HG03442 (cell line): ENCODE measurements at regions not wholly inside any gene's neighbourhood (a gene's known extent, or its start where the extent isn't known, plus 50 kb on each side); places are given as distances from the start of the nearest gene placed in this dataset.
A peak's percentile ranks its signal among the peaks of the same experiment; 100 is the strongest.
"Not testable (repeated sequence)": the region's sequence is repeated elsewhere in the genome, so short reads cannot be mapped to it uniquely, and the experiment has no call there.

Experiments
- ATAC-seq: cut with Tn5 transposase; IDR thresholded peaks from one replicate; pipeline ENCODE4 v1.9.1; 2021; ENCODE audit warnings: mild to moderate bottlenecking, moderate library complexity; ENCODE audit not compliant: unreplicated experiment

GRCh38 chr4:57199267-57199666 lies 89.1 kb upstream of the IGFBP7 start:
- ATAC-seq, result no peak

GRCh38 chr4:57195622-57196021 lies 85.4 kb upstream of the IGFBP7 start:
- no peak for ATAC-seq

GRCh38 chr4:57194068-57194611 lies 84.0 kb upstream of the IGFBP7 start:
- no peak for ATAC-seq

DNA sequence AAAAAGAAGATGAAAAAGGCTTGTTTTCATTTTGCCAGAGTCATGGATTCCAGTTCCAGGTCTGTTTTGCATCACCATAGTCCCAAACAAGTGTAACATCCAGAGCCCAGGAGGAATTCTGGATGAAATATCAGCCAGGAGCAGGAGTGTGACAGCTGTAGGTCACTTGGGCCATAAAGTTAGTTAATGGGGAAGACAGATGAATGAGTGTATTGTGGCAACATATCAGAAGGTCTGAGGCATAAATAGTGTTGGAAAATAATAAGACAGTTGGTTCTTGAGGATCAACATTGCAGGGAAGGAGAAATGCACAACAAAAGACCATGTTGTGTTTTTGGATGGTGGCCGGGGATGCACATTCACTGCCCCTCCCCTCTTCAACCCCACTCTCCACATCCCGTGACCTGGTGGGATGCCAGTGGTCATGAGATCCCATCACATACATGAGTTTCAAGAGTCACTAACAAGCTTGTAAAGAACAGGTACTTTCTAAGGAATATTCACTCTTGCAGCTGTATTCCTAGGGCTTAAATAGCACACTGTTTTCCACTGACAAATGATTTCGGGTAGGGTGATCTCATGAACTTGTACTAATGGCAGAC lies 83.1 kb upstream of the IGFBP7 start:
- ATAC-seq, result no peak

DNA sequence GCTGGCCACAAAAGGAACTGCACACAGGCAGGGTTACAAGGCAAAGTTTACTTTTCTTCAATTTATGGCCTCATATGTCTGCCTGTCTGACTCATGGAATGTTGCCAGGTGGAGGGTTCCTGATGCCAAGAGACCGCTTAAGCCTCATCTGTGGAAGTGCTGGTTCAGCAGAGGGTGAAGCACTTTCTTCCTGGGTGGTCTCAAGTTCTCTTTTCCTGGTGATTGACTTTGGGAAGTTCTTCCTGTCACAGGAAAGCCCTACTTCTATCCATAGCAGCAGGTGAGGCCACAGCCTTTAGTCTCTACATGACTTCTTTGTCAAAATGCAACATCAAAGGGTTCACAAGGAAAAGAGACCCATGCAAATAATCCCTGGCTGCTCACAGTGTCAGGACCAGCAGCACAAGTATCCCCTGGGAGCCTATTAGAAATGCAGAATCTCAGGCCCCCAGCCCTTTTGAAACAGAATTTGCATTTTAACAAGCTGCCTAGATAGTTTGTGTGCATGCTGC lies 81.4 kb upstream of the IGFBP7 start:
- ATAC-seq, result no peak

- ATAC-seq, result peak; percentile 58
These were observed 80.7 kb upstream of the IGFBP7 start for GRCh38 chr4:57190601-57191481.

DNA sequence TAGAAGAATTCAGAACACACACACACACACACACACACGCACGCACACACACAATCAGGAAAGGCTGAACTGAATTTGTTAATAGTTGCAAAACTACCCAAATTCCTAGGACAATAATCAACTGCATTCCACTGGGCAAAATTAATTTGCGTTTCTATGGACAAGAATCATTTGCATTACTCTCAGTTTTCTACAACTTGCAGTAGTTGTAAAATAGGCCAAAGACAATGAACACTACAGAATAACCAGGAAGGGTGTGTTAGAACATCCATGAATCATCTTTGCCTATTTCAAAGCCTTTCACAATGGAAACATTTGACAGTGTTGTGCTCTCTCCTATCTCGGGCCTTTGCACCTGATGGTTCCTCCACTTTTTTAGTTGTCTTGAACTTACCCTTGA lies 77.1 kb upstream of the IGFBP7 start:
- no peak for ATAC-seq

GRCh38 chr4:57184378-57185029 lies 74.3 kb upstream of the IGFBP7 start:
- ATAC-seq, result no peak

- ATAC-seq, result no peak
These were observed 72.1 kb upstream of the IGFBP7 start for GRCh38 chr4:57182132-57182874.

DNA sequence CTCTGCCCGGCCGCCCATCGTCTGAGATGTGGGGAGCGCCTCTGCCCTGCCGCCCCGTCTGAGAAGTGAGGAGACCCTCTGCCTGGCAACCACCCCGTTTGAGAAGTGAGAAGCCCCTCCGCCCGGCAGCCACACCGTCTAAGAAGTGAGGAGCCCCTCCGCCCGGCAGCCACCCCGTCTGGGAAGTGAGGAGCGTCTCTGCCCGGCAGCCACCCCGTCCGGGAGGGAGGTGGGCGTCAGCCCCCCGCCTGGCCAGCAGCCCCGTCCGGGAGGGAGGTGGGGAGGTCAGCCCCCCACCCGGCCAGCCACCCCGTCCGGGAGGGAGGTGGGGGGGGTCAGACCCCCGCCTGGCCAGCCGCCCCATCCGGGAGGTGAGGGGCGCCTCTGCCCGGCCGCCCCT lies 63.0 kb upstream of the IGFBP7 start:
- ATAC-seq, result not testable (repeated sequence)

GRCh38 chr4:57172065-57172464 lies 61.9 kb upstream of the IGFBP7 start:
- no peak for ATAC-seq

- ATAC-seq, result no peak
These were observed 58.8 kb upstream of the IGFBP7 start for GRCh38 chr4:57168982-57169381.

GRCh38 chr4:57163530-57164459 lies 53.6 kb upstream of the IGFBP7 start:
- ATAC-seq, result peak; percentile 94

GRCh38 chr4:57162499-57163019 lies 52.4 kb upstream of the IGFBP7 start:
- no peak for ATAC-seq
